ENCODE measurements at regions not wholly inside any gene's neighbourhood (a gene's known extent, or its start where the extent isn't known, plus 50 kb on each side); places are given as distances from the start of the nearest gene placed in this dataset.

- TF ChIP-seq FOXP2 (optimal IDR thresholded peaks at IDR 0.05; ENCODE audit: borderline replicate concordance, extremely low read depth, extremely low read length, insufficient read depth): no peak
- TF ChIP-seq POLR2AphosphoS5 (IDR thresholded peaks at IDR 0.05; ENCODE audit: low read depth, low read length): no peak
- no peak for TF ChIP-seq TAF1 (IDR thresholded peaks at IDR 0.05; ENCODE audit: borderline replicate concordance, insufficient read depth, low read length)
- TF ChIP-seq REST (IDR thresholded peaks at IDR 0.05; ENCODE audit: insufficient read depth in 1 of 2, low read depth in 2 of 2, low read length in 2 of 2): no peak
- TF ChIP-seq SIN3A (IDR thresholded peaks at IDR 0.05; ENCODE audit: borderline replicate concordance, insufficient read depth, low read length): no peak
These were observed 99.7 kb upstream of the RALGAPA2 start for GRCh38 chr20:20812136-20812535.

GRCh38 chr20:20808016-20808415 lies 95.6 kb upstream of the RALGAPA2 start:
- no peak for TF ChIP-seq REST (IDR thresholded peaks at IDR 0.05; ENCODE audit: insufficient read depth in 1 of 2, low read depth in 2 of 2, low read length in 2 of 2)
- TF ChIP-seq POLR2AphosphoS5 (IDR thresholded peaks at IDR 0.05; ENCODE audit: low read depth, low read length): no peak
- TF ChIP-seq TAF1 (IDR thresholded peaks at IDR 0.05; ENCODE audit: borderline replicate concordance, insufficient read depth, low read length): no peak
- TF ChIP-seq SIN3A (IDR thresholded peaks at IDR 0.05; ENCODE audit: borderline replicate concordance, insufficient read depth, low read length): no peak
- no peak for TF ChIP-seq FOXP2 (optimal IDR thresholded peaks at IDR 0.05; ENCODE audit: borderline replicate concordance, extremely low read depth, extremely low read length, insufficient read depth)

GRCh38 chr20:20806121-20807095 lies 94.0 kb upstream of the RALGAPA2 start:
- TF ChIP-seq TAF1 (IDR thresholded peaks at IDR 0.05; ENCODE audit: borderline replicate concordance, insufficient read depth, low read length) (no peak), FOXP2 (optimal IDR thresholded peaks at IDR 0.05; ENCODE audit: borderline replicate concordance, extremely low read depth, extremely low read length, insufficient read depth) (no peak), POLR2AphosphoS5 (IDR thresholded peaks at IDR 0.05; ENCODE audit: low read depth, low read length) (no peak), REST (IDR thresholded peaks at IDR 0.05; ENCODE audit: insufficient read depth in 1 of 2, low read depth in 2 of 2, low read length in 2 of 2) (no peak), SIN3A (IDR thresholded peaks at IDR 0.05; ENCODE audit: borderline replicate concordance, insufficient read depth, low read length) (no peak)

GRCh38 chr20:20803011-20803410 lies 90.6 kb upstream of the RALGAPA2 start:
- TF ChIP-seq SIN3A (IDR thresholded peaks at IDR 0.05; ENCODE audit: borderline replicate concordance, insufficient read depth, low read length) (no peak), TAF1 (IDR thresholded peaks at IDR 0.05; ENCODE audit: borderline replicate concordance, insufficient read depth, low read length) (no peak)

- TF ChIP-seq POLR2AphosphoS5 (IDR thresholded peaks at IDR 0.05; ENCODE audit: low read depth, low read length) (no peak), TAF1 (IDR thresholded peaks at IDR 0.05; ENCODE audit: borderline replicate concordance, insufficient read depth, low read length) (no peak), REST (IDR thresholded peaks at IDR 0.05; ENCODE audit: insufficient read depth in 1 of 2, low read depth in 2 of 2, low read length in 2 of 2) (no peak), SIN3A (IDR thresholded peaks at IDR 0.05; ENCODE audit: borderline replicate concordance, insufficient read depth, low read length) (no peak), FOXP2 (optimal IDR thresholded peaks at IDR 0.05; ENCODE audit: borderline replicate concordance, extremely low read depth, extremely low read length, insufficient read depth) (no peak)
These were observed 89.9 kb upstream of the RALGAPA2 start for GRCh38 chr20:20802328-20802727.
